Immature natural killer cell (primary cell): ENCODE measurements at regions not wholly inside any gene's neighbourhood (a gene's known extent, or its start where the extent isn't known, plus 50 kb on each side); places are given as distances from the start of the nearest gene placed in this dataset.

Source experiments
- DNase-seq, 3 donors: peaks; one replicate each; pipeline ENCODE4 v3.0.0; 2022; ENCODE audit warnings: mixed read lengths in 1 of 3
- H3K27ac Mint-ChIP-seq, 6 donors: one replicate each; pipeline ENCODE4 v1.8.0; 2020; ENCODE audit warnings: mixed read lengths in 6 of 6, mild to moderate bottlenecking in 5 of 6, inconsistent platforms in 4 of 6, moderate library complexity in 3 of 6
- H3K27me3 Mint-ChIP-seq, 3 donors: one replicate each; pipeline ENCODE4 v1.8.0; 2020 to 2021; ENCODE audit warnings: low read depth in 3 of 3, mild to moderate bottlenecking in 3 of 3, mixed read lengths in 3 of 3, moderate library complexity in 3 of 3, inconsistent platforms in 1 of 3
- H3K36me3 Mint-ChIP-seq, 3 donors: one replicate each; pipeline ENCODE4 v1.8.0; 2020; ENCODE audit warnings: mixed read lengths in 3 of 3, inconsistent platforms in 2 of 3, mild to moderate bottlenecking in 2 of 3
- H3K4me1 Mint-ChIP-seq, 2 donors: one replicate each; pipeline ENCODE4 v1.8.0; 2020; ENCODE audit warnings: inconsistent platforms in 2 of 2, mild to moderate bottlenecking in 2 of 2, mixed read lengths in 2 of 2, moderate library complexity in 1 of 2
- H3K4me3 Mint-ChIP-seq, 5 donors: one replicate each; pipeline ENCODE4 v1.8.0; 2020; ENCODE audit warnings: mild to moderate bottlenecking in 5 of 5, mixed read lengths in 5 of 5, inconsistent platforms in 3 of 5, moderate library complexity in 3 of 5
- H3K9me3 Mint-ChIP-seq, 6 donors: one replicate each; pipeline ENCODE4 v1.8.0; 2020; ENCODE audit warnings: mild to moderate bottlenecking in 6 of 6, mixed read lengths in 6 of 6, inconsistent platforms in 4 of 6, moderate library complexity in 3 of 6

DNA sequence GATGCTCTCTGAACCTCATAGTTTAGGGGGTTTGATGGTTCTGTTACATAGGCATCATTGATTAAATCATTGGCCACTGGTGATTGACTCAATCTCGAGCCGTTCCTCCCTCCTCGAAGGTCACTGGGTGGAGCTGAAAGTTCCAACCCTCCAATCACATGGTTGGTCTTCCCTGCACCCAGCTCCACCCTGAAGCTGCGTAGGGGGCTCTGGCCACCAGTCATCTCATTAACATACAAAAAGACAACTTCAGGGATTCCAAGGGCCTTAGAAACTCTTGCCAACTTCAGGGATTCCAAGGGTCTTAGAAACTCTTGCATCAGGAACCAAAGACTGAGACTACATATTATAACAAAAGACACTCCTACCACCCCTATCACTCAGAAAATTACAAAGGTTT lies 306.5 kb upstream of the TNRC6C start:
- no peak overlapping the region for H3K4me3 Mint-ChIP-seq
- H3K4me1 Mint-ChIP-seq: peaks cover 0 to 6% of the 10 kb centered on the region in 2 donors
- no peaks in the 10 kb centered on the region for H3K36me3 Mint-ChIP-seq
- H3K9me3 Mint-ChIP-seq: no peaks in the 10 kb centered on the region
- H3K27me3 Mint-ChIP-seq: peaks cover 0 to 5% (median 0%) of the 10 kb centered on the region in 3 donors
- no peak for DNase-seq
- no peak overlapping the region for H3K27ac Mint-ChIP-seq

GRCh38 chr17:77654296-77654695 lies 304.2 kb upstream of the TNRC6C start:
- Mint-ChIP-seq H3K9me3 (no peaks in the 10 kb centered on the region), H3K27me3 (peaks cover 0 to 7% (median 0%) of the 10 kb centered on the region in 3 donors), H3K4me3 (no peak overlapping the region), H3K4me1 (peaks cover 0 to 6% of the 10 kb centered on the region in 2 donors), H3K27ac (no peak overlapping the region), H3K36me3 (no peaks in the 10 kb centered on the region)
- no peak for DNase-seq

- H3K27me3 Mint-ChIP-seq: peaks cover 0 to 7% (median 0%) of the 10 kb centered on the region in 3 donors
These were observed 303.7 kb upstream of the TNRC6C start for GRCh38 chr17:77654850-77655249.

GRCh38 chr17:77656054-77656453 lies 302.4 kb upstream of the TNRC6C start:
- Mint-ChIP-seq H3K27me3 (peaks cover 0 to 8% (median 6%) of the 10 kb centered on the region in 3 donors), H3K4me3 (no peak overlapping the region), H3K27ac (no peak overlapping the region), H3K36me3 (no peaks in the 10 kb centered on the region), H3K9me3 (no peaks in the 10 kb centered on the region), H3K4me1 (no peaks in the 10 kb centered on the region)
- no peak for DNase-seq

More at GRCh38 chr17:77654850-77655249, 303.7 kb upstream of the TNRC6C start:
- DNase-seq: no peak
- no peak overlapping the region for H3K27ac Mint-ChIP-seq
- H3K36me3 Mint-ChIP-seq: no peaks in the 10 kb centered on the region
- H3K9me3 Mint-ChIP-seq: no peaks in the 10 kb centered on the region
- H3K4me1 Mint-ChIP-seq: peaks cover 0 to under 1% of the 10 kb centered on the region in 2 donors
- H3K4me3 Mint-ChIP-seq: no peak overlapping the region

DNA sequence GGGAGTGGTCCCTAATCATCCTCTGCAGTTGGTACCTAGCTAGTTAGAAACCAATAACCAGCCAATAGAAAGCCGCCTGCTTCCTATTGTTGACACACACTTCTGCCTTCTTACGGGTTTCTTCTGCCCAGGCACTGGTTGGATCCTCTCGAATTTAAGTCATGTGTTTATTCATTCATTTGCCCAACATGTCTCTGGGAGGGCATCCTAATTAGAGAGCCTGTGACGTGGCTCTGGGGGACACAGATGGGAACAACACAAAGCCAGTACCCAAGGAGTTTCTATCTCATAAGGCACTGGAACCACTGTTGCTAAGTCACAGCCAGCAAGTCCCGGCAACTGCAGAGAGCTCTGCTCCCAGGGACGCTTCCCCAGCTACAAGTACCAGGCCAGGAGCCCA lies 300.7 kb upstream of the TNRC6C start:
- peaks cover 0 to 8% (median 6%) of the 10 kb centered on the region in 3 donors for H3K27me3 Mint-ChIP-seq
- no peak for DNase-seq
- no peaks in the 10 kb centered on the region for H3K4me1 Mint-ChIP-seq
- no peak overlapping the region for H3K4me3 Mint-ChIP-seq
- H3K36me3 Mint-ChIP-seq: no peaks in the 10 kb centered on the region
- no peak overlapping the region for H3K27ac Mint-ChIP-seq
- H3K9me3 Mint-ChIP-seq: no peaks in the 10 kb centered on the region

GRCh38 chr17:77660524-77660923 lies 298.0 kb upstream of the TNRC6C start:
- Mint-ChIP-seq H3K27ac (no peak overlapping the region), H3K27me3 (peaks cover 0 to 6% (median 5%) of the 10 kb centered on the region in 3 donors), H3K9me3 (no peaks in the 10 kb centered on the region), H3K4me1 (peaks cover 0 to 4% of the 10 kb centered on the region in 2 donors), H3K36me3 (no peaks in the 10 kb centered on the region), H3K4me3 (no peak overlapping the region)
- no peak for DNase-seq

DNA sequence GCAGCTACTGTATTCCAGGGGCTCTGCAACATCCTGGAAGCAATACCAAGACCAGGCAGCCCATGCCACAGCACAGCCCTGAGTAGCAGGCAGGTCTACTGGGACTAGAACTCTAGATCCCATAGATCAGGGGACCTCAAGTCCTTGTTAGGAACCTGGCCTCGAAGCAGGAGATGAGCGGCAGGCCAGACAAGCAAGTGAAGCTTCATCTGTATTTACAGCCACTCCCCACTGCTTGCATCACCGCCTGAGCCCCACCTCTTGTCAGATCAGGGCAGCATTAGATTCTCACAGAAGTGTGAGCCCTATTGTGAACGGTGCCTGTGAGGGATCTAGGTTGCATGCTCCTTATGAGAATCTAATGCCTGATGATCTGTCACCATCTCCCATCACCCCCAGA lies 295.7 kb upstream of the TNRC6C start:
- DNase-seq: no peak
- H3K27ac Mint-ChIP-seq: no peak overlapping the region
- no peak overlapping the region for H3K4me3 Mint-ChIP-seq
- peaks cover 22 to 26% of the 10 kb centered on the region in 2 donors for H3K4me1 Mint-ChIP-seq
- H3K36me3 Mint-ChIP-seq: peaks cover 0 to 4% (median 0%) of the 10 kb centered on the region in 3 donors
- H3K9me3 Mint-ChIP-seq: no peaks in the 10 kb centered on the region
- H3K27me3 Mint-ChIP-seq: peaks cover 0 to 7% (median 6%) of the 10 kb centered on the region in 3 donors

- no peak overlapping the region for H3K4me3 Mint-ChIP-seq
These were observed 294.3 kb upstream of the TNRC6C start for GRCh38 chr17:77664097-77664729.

DNA sequence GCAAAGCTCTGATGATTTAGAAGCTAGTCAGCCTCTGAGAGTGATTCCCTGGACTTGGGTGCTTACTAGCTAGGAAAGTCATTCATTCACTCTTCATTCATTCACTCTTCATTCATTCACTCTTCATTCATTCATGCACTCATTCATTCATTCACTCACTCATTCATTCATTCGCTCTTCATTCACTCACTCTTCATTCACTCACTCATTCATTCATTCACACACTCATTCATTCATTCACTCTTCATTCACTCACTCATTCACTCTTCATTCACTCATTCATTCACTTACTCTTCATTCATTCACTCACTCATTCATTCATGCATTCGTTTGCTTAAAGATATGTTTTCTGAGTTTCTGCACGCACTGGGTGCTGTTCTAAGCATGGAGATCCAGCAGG lies 292.7 kb upstream of the TNRC6C start:
- peaks cover 0 to 10% (median 2%) of the 10 kb centered on the region in 6 donors for H3K9me3 Mint-ChIP-seq
- peaks cover 0 to 21% (median 14%) of the 10 kb centered on the region in 3 donors for H3K36me3 Mint-ChIP-seq
- peak overlapping the region; percentile 90 to 97 (median 95) for H3K4me3 Mint-ChIP-seq
- peaks cover 39 to 43% of the 10 kb centered on the region in 2 donors for H3K4me1 Mint-ChIP-seq
- H3K27ac Mint-ChIP-seq: peak overlapping the region; percentile 87 to 99 (median 96)
- H3K27me3 Mint-ChIP-seq: peaks cover 0 to 4% (median 0%) of the 10 kb centered on the region in 3 donors
- no peak for DNase-seq

More at GRCh38 chr17:77664097-77664729, 294.3 kb upstream of the TNRC6C start:
- peaks cover 0 to 13% (median 9%) of the 10 kb centered on the region in 3 donors for H3K36me3 Mint-ChIP-seq
- H3K9me3 Mint-ChIP-seq: peaks cover 0 to 9% (median 2%) of the 10 kb centered on the region in 6 donors
- no peak overlapping the region for H3K27ac Mint-ChIP-seq
- no peak for DNase-seq
- peaks cover 0 to 6% (median 5%) of the 10 kb centered on the region in 3 donors for H3K27me3 Mint-ChIP-seq
- H3K4me1 Mint-ChIP-seq: peaks cover 35 to 36% of the 10 kb centered on the region in 2 donors

DNA sequence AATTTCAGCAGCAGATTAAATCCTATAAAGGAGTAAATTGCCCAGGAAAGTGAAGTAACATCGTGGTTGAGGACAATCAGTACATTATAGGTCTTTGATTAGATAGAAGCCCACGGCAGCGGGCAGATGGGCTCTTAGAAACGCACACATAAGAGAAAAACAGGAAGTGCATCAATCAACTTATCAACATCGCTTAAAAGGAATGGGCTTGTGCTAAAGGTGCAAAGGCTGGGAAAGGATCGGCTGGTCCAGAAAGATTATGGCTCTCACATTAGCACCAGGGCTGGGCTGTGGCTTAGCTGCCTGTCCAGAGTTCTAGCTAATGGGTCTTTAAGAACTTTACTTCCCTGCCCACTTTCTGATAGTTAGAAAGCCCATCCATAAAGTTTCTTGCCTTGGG lies 292.0 kb upstream of the TNRC6C start:
- H3K4me1 Mint-ChIP-seq: peaks cover 39 to 43% of the 10 kb centered on the region in 2 donors

DNA sequence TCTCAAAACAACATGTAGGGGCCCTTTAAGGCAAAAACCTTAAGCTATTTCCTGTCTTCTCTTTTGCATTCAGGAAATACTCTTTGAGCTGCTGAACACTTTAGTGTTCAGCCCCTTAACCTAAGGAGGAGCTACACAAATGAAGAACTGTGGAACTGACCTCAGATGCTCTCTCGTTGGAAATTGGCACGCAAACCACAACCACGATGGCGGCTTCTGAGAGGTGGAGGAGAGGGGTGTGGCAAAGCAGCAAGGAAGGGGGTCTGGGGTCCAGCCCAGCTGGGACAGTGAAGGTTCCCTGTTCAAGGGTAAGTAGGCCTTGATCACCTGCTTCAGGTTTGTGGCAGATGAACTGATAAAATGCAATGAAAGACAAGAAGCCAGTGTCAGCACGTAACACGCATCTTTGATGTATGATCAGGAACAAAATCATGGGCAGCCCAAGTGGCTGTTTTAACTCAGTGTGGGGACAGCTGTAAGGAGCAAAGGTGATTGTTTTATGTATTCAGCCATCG lies 291.6 kb upstream of the TNRC6C start:
- Mint-ChIP-seq H3K27ac (peak overlapping the region; percentile 87 to 99 (median 96)), H3K27me3 (peaks cover 0 to 4% (median 0%) of the 10 kb centered on the region in 3 donors), H3K36me3 (peaks cover 0 to 27% (median 19%) of the 10 kb centered on the region in 3 donors), H3K4me1 (peaks cover 39 to 48% of the 10 kb centered on the region in 2 donors), H3K4me3 (peak overlapping the region; percentile 90 to 97 (median 95)), H3K9me3 (peaks cover 0 to 10% (median 2%) of the 10 kb centered on the region in 6 donors)
- peak; percentile 68 to 76 (median 71) for DNase-seq

More for the DNA sequence above, 292.0 kb upstream of the TNRC6C start:
- H3K27ac Mint-ChIP-seq: peak overlapping the region; percentile 87 to 99 (median 96)
- H3K9me3 Mint-ChIP-seq: peaks cover 0 to 10% (median 2%) of the 10 kb centered on the region in 6 donors
- peaks cover 0 to 24% (median 14%) of the 10 kb centered on the region in 3 donors for H3K36me3 Mint-ChIP-seq
- peaks cover 0 to 4% (median 0%) of the 10 kb centered on the region in 3 donors for H3K27me3 Mint-ChIP-seq
- no peak for DNase-seq
- peak overlapping the region; percentile 90 to 97 (median 95) for H3K4me3 Mint-ChIP-seq

DNA sequence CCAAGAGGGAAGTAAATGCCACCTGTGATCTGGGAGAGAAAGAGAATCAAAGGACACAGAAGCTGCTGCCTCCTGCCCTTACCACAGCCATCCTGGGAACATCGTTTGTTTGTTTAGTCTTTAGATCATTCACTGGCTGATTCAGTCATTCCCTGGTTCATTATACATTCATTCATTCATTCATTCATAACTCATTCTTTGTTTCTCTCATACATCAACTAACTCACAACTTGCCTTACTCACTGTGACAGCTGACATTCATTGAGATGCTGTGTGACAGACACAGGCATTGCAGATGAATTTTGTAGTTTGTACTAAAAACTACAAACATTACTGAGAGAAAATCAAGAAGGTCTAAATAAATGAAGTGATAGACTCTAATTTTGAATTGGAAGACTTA lies 291.0 kb upstream of the TNRC6C start:
- Mint-ChIP-seq H3K27me3 (peaks cover 0 to 3% (median 2%) of the 10 kb centered on the region in 3 donors), H3K27ac (peak overlapping the region; percentile 87 to 99 (median 96)), H3K4me1 (peaks cover 39 to 48% of the 10 kb centered on the region in 2 donors), H3K36me3 (peaks cover 3 to 33% (median 24%) of the 10 kb centered on the region in 3 donors), H3K4me3 (peak overlapping the region; percentile 90 to 97 (median 95)), H3K9me3 (peaks cover 0 to 10% (median 2%) of the 10 kb centered on the region in 6 donors)
- no peak for DNase-seq

GRCh38 chr17:77668518-77668917 lies 290.0 kb upstream of the TNRC6C start:
- H3K27ac Mint-ChIP-seq: peak overlapping the region in 5 of 6 donors; percentile 31 to 67 (median 56)
- H3K36me3 Mint-ChIP-seq: peaks cover 4 to 38% (median 31%) of the 10 kb centered on the region in 3 donors
- H3K27me3 Mint-ChIP-seq: peaks cover 0 to 3% (median 2%) of the 10 kb centered on the region in 3 donors
- H3K4me1 Mint-ChIP-seq: peaks cover 39 to 48% of the 10 kb centered on the region in 2 donors
- H3K9me3 Mint-ChIP-seq: peaks cover 0 to 10% (median 2%) of the 10 kb centered on the region in 6 donors
- no peak for DNase-seq
- H3K4me3 Mint-ChIP-seq: peak overlapping the region; percentile 44 to 65 (median 57)

DNA sequence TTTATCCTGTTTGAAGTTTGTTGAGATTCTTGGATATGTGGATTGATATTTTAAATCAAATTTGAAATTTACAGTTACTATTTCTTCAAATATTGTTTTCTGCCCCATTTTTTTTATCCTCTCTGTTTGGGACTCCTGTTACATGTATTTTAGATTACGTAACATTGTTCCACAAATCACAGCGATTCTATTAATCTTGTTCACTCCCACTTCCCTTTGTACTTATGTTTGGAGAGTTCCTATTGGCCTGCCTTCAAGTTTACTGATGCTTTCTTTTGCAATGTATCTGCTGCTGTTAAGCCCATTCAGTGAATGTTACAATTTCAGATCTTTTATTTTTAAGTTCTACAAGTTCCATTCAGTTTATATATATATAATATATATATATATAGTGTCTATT lies 288.3 kb upstream of the TNRC6C start:
- Mint-ChIP-seq H3K36me3 (peaks cover 9 to 52% (median 38%) of the 10 kb centered on the region in 3 donors), H3K4me1 (peaks cover 38 to 48% of the 10 kb centered on the region in 2 donors), H3K27me3 (peaks cover 0 to 3% (median 2%) of the 10 kb centered on the region in 3 donors), H3K4me3 (peak overlapping the region in 1 of 5 donors; percentile 5), H3K9me3 (peaks cover 0 to 10% (median 2%) of the 10 kb centered on the region in 6 donors), H3K27ac (peak overlapping the region in 3 of 6 donors; percentile 8 to 49 (median 47))
- no peak for DNase-seq
